ENCODE measurements at regions not wholly inside any gene's neighbourhood (a gene's known extent, or its start where the extent isn't known, plus 50 kb on each side); places are given as distances from the start of the nearest gene placed in this dataset.

GRCh38 chr6:163659803-163660202 lies 245.3 kb downstream of the QKI start:
- no peak for DNase-seq

GRCh38 chr6:163655217-163656121 lies 241.0 kb downstream of the QKI start:
- no peak for DNase-seq

DNA sequence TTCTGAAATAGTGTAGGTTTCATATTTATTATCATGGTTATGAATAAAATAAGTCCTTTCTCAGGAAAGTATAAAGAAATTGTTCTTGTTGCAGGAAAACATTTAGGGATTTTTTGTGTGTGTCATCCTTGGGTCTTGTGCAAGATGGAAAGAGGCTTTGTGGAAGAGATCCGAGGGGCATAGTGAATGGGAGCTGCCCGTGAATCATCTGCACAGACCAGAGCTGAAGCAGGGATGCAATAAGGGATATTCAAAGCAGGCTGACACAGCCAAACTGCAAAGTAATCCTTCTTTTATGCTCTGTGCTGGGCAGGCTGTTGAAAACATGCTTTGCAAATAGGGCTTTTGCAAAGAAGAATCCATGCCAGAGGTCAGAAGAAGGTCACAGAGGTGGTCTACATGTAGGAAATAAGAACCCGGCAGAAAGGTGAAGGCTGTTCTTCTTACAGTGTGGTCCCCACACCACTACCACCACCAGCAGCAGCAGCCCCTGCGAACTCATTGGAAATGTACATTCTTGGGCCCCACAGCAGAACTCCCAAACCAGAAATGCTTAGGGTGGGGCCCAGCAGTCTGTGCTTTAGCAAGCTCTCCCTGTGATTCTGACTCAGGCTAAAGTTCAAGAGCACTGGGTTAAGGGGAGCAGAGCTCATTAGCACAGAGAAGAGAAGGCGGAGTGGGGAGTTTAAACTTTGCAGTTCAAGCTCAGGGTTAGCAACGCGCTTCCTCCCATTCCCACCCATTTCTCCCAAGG lies 237.6 kb downstream of the QKI start:
- DNase-seq = no peak

DNA sequence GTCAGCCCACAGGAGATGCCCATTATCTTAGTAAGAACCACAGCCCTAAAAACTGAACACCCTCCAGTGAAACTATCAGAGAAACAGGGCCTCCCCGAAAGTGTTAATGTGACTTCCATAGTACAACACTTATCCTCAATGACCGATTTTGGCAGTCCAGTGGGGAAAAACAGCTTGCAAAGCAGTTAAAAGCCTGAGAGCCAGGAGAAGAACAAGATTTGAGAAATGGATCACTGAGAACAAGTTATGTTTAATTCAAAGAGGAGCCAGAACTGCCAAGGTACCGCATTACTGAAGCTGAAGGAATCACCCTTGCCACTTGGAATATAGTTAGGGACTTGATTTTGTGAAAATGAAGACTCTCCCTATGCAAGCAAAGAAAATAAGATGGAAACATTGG lies 236.9 kb downstream of the QKI start:
- DNase-seq = no peak

DNA sequence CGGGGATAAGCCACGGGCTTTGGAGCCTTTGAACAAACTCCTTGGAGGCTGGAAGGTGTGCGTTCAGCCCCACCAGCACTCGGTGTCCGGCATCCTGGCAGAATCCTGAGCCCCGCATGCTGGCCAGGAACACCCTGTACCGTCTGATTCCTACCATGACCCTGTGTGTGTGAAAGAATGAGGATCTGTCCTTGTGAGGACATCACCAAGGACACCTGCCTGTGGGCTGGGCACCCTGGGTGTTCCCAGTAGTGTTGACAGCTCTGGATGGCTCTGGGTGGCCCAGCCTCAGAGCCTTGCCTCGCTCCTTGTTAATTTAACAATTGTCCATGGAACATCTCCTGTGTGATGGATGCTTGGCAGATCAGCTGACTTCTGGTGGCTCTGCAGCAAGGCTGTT lies 234.3 kb downstream of the QKI start:
- no peak for DNase-seq

DNA sequence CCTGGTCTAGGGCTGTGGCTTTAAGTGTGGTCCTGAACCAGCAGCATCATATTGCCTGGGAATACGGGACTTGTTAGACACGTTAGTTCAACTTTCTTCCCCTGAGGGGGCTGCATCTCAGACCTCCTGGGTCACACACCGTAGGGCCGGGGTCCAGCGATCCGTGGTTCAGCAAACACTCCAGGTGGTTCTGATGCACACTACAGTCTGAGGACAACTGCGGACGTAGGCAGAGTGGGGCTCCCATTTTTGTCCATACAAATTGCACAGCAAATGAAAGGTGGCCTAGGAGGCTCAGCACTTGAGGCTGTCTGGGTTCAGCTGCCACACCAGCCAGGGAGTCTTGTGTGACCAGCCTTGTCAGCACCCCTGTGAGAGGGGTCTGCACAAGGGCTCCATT lies 233.1 kb downstream of the QKI start:
- DNase-seq = no peak

GRCh38 chr6:163646866-163647265 lies 232.3 kb downstream of the QKI start:
- no peak for DNase-seq

GRCh38 chr6:163646133-163646532 lies 231.6 kb downstream of the QKI start:
- no peak for DNase-seq

DNA sequence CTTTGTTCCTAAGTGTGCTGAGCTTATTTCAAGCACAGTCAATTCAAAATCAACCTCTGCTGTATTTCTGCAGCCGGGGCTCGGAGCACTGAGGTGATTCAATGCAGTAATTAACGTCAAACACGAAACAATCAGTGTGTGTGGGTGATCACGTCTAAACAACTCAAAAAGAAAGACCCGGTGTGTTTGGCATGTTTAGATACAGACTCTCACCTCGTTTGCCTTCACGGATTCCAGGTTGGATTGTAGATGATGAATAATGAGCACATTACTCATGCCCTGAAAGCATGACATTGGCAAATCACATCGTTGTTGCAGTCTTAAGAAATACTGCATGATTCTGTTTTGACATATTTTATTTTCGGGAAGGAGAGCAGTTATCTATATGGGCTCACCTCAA lies 231.0 kb downstream of the QKI start:
- DNase-seq = no peak

DNA sequence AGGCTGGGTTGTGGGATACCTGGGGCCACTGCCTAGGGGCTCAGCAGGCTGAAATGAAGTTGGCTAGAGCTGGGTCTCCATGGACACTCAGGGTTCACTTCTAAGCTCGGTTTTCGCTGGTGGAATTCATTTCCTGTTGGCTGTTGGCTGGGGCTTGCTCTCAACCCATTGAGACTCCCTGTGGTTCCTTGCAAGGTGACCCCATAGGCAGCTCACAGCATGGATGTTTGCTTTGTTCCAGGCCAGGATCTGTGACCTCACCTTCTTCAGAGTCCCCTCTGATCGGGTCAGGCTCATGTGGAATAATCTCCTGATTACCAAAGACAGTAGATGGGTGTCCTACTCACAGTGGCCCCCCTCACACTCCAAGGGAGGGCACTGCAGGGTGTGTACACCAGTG lies 229.3 kb downstream of the QKI start:
- no peak for DNase-seq

GRCh38 chr6:163641706-163642105 lies 227.2 kb downstream of the QKI start:
- no peak for DNase-seq

DNA sequence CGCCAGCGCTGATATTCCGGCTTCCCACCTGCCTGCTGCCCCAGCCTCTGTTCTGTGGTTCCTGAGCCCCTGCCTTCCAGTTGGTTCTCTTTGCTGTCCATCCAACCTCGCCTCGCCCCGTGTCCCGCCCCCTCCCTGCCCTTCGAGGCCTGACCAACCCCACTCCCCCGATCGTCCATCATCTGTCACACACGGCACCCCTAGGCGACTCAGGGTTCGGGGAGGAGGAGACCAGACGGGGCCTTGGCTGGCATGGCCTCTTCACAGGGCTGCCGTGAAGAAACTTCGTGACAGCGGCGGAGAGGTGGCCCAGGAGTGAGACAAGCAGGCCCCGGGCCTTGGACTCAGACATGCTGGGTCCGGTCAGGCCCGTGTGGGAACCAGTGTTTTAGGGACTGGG lies 226.1 kb downstream of the QKI start:
- DNase-seq = no peak

GRCh38 chr6:163637524-163637923 lies 223.0 kb downstream of the QKI start:
- no peak for DNase-seq

DNA sequence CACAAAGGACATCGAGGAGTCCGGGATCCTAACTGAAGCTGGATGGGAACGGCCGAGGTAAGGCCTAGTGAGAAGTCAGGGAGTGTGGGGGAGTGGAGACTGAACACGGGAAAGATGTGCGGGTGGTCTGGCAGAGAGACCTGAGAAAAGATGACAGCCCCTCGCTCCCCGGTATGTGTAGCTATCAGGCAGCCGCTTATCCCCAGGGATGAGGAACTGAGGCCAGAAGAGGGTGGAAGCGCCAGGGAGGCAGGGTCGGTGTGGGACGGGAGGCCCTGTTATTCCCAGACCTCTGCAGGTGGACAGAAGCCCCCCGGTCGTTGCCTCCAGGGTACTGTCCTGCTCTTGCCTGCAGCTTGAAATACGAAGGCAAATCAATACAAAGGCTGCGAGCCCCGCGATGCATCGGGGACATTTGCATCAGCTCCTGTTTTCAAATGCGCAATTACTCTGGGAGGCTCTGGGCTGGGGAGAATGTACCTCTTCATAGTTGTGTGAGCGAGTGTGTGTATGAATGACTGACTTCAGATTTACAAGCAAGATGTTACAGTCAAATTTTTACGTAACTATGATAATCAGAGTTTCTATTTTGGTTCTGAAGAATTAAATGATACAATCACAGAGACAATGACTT lies 221.3 kb downstream of the QKI start:
- no peak for DNase-seq

DNA sequence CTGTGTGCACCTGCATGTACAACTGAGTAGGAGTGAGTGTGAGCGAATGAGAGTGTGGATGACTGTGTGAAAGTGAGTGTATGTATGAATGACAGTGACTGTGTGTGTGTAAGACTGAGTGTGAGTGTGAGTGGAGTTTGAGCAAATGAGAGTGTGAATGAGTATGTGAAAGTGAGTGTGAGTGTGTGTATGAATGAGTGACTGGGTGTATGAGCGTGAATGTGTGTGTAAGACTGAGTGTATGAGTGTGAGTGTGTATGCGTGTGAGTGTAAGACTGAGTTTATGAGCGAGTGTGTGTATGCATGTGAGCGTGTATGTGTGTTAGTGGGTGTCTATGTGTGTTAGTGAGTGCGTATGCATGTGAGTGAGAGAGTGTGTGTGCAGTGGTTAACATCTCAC lies 220.8 kb downstream of the QKI start:
- no peak for DNase-seq

DNA sequence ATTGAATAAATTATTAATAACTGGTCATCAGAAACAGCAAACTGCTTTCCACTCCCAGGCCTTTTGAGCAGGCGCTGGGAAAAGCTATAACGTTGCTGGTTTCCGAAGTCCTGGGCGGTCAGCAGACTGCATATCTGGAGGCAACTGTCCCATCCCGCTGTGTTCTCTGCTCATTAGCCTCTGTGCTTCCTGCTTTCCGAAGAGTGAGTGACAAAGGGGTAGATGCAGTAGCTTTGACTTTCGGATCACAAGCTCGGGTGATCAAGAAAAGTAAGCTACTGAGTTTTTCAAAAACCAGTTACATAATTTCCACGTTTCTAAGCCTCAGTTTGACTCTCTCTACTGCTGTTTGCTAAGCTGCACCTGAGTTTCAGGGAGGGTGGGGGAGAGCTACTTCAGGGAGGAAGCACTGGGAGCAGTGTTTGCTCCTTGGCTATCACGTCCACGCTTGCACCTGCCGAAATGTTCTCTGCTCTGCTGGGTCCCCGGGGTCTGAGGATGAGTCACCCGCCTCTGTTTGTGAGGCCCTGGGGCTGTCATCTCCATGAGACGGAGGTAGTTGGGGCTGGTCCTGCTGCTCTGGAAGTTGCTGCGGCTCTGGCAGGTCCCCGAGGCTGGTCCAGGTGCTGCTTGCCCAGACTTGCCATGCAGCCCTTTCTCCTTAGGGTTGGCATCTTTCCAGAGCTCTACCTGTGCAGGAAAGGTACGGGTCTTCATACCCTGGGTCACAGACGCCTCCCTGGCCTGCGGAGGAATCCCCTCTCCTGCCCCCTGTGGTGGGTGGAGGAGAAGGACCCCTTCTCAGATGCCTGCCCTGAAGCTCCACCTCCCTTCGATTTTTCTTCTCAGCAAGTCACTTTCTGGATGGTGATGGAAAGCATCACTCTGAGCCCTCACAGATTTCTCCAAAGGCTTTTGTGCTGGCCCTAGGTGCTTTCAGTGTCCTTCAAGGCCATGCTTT lies 220.0 kb downstream of the QKI start:
- DNase-seq = peak; percentile 94

GRCh38 chr6:163630991-163631390 lies 216.5 kb downstream of the QKI start:
- DNase-seq = no peak

- DNase-seq = no peak
Observed at GRCh38 chr6:163630572-163630971, 216.1 kb downstream of the QKI start.

DNA sequence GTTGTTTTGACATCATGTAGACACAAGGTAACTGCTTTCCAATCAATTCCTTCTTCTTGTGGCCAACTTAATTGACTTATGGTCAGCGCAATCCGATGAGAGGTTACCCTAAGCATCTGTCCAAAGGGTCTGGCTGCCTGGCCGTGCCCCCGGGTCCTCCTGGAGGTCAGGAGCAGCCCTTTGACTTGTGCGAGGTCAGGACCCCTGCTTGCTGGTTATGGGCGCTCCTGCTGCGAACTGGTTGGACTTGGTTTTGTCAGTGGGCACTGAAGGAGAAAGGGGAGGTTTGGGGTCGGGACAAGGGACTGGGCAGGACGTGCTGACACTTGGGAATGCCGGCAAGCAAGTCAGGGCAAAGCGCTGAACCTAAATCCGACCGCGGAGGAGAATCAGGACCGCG lies 215.6 kb downstream of the QKI start:
- DNase-seq = no peak
